ENCODE measurements at regions not wholly inside any gene's neighbourhood (a gene's known extent, or its start where the extent isn't known, plus 50 kb on each side); places are given as distances from the start of the nearest gene placed in this dataset.

DNA sequence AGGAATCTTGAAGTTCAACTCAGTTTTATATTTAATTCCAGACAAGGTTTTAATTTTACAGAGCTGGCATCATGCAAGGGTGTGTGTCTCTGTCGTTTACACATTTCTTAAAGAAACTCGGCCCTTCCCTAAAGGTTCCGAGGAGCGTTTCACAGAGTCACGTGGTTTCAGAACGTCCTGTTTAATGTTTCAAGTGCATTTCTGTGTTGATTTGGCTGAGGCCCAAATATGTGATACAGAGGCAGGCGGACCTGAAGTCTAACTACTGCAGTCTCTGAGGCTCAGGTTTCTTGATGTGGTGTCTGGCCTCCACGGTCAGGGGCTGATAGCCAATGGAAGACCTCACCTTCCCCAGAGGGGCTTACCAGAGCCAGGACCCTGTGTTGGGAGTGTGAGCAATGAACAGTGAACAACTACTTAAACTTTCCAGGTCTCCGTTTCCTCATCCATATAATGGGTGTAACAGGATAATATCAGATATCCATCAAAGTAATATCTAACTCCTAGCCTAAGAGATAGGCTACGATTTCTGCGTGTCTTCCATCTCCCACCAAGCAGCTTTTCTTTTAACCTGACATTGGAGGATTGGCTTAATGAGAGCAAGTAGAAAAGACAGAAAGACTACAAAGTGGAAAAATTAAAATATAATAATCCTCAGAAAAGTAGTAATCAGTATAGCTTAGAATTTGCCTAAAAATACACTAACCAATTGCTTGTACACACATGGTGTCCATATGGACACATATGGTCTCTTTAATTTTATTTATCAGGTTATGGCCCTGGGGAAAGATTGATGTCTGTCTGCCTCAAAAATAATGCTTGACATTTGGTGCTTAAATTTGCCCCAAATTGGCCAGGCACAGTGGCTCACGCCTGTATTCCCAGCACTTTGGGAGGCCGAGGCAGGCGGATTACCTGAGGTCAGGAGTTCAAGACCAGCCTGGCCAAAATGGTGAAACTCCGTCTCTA is 50.0 kb upstream of the TRIM2 start:
- TF ChIP-seq, protein P1, sequence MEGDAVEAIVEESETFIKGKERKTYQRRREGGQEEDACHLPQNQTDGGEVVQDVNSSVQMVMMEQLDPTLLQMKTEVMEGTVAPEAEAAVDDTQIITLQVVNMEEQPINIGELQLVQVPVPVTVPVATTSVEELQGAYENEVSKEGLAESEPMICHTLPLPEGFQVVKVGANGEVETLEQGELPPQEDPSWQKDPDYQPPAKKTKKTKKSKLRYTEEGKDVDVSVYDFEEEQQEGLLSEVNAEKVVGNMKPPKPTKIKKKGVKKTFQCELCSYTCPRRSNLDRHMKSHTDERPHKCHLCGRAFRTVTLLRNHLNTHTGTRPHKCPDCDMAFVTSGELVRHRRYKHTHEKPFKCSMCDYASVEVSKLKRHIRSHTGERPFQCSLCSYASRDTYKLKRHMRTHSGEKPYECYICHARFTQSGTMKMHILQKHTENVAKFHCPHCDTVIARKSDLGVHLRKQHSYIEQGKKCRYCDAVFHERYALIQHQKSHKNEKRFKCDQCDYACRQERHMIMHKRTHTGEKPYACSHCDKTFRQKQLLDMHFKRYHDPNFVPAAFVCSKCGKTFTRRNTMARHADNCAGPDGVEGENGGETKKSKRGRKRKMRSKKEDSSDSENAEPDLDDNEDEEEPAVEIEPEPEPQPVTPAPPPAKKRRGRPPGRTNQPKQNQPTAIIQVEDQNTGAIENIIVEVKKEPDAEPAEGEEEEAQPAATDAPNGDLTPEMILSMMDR (IDR thresholded peaks at IDR 0.05; ENCODE audit: low read depth, low read length, missing control alignments), result no peak
- DNase-seq (ENCODE audit: low read depth), result peak; percentile 28
- in situ Hi-C loops (cut with HindIII; ENCODE audit: low sequenced_read_pairs), result no loop called here
- peak overlapping the region; percentile 50 for H3K4me3 ChIP-seq (ENCODE audit: low read depth, low read length)
